ENCODE measurements at regions not wholly inside any gene's neighbourhood (a gene's known extent, or its start where the extent isn't known, plus 50 kb on each side); places are given as distances from the start of the nearest gene placed in this dataset.
"Not testable (repeated sequence)": the region's sequence is repeated elsewhere in the genome, so short reads cannot be mapped to it uniquely, and the experiment has no call there.

GRCh38 chr10:17533731-17534130 is 79.3 kb upstream of the ST8SIA6 start:
- intact Hi-C loops (cut with DNase I, micrococcal nuclease), result no loop called here
- no peak for TF ChIP-seq CTCF (IDR thresholded peaks at IDR 0.05)
- Mint-ChIP-seq H3K9me3 (peaks cover under 1% of the 10 kb centered on the region), H3K27me3 (no peaks in the 10 kb centered on the region), H3K36me3 (ENCODE audit: low read depth) (no peaks in the 10 kb centered on the region), H3K4me3 (no peak overlapping the region), H3K27ac (no peak overlapping the region), H3K4me1 (ENCODE audit: low read depth) (no peaks in the 10 kb centered on the region)
- Histone ChIP-seq H3K4me1 (ENCODE audit: insufficient read depth, low read length) (no peaks in the 10 kb centered on the region), H3K27ac (ENCODE audit: low read depth in 1 of 2, low read length in 2 of 2) (no peak overlapping the region), H3K9me3 (ENCODE audit: control insufficient read depth in 1 of 2, insufficient read depth in 1 of 2, low read length in 2 of 2) (peaks cover 0 to 4% of the 10 kb centered on the region in 2 experiments), H3K36me3 (ENCODE audit: insufficient read depth, low read length) (no peaks in the 10 kb centered on the region), H3K27me3 (ENCODE audit: control insufficient read depth in 1 of 2, insufficient read depth in 2 of 2, low read length in 2 of 2) (no peaks in the 10 kb centered on the region), H3K4me3 (ENCODE audit: low read length) (no peak overlapping the region)
- ATAC-seq (ENCODE audit: poor library complexity) (no peak), DNase-seq (no peak)
- POLR2A ChIA-PET, result no interaction called here
- CTCF ChIA-PET, result no interaction called here

- intact Hi-C loops (cut with DNase I, micrococcal nuclease), result no loop called here
- CTCF ChIA-PET, result no interaction called here
These were observed 74.0 kb upstream of the ST8SIA6 start for GRCh38 chr10:17528306-17528862.

DNA sequence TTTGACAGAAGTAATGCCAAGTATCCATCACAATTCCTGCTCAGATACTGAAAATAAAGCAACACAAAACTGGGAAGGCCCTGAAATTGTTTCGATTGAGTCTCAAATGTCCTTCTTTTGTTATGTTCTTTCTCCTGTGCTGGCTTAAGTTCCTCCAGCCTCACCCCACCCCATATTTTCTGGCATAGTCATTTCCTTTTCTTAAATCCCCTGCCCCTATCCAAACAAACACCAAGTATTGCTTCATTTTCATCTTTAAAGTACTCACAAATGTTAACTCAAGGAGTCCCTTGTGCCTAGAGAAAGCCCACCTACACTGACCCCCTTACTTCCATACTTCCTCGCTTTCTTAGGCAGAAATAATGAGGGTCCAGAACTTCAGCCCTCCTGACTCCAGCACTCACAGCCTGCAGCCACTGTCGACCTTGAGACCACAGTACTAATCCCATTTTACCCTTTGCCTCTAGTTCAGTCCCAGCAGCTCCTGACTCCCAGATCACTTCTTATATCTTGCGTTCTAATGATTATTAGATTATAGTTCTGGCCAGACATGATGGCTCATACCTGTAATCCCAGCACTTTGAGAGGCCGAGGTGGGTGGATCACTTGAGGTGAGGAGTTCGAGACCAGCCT is 73.2 kb upstream of the ST8SIA6 start:
- ATAC-seq (ENCODE audit: poor library complexity), result no peak
- Histone ChIP-seq H3K27ac (ENCODE audit: low read depth in 1 of 2, low read length in 2 of 2) (no peak overlapping the region), H3K9me3 (ENCODE audit: control insufficient read depth in 1 of 2, insufficient read depth in 1 of 2, low read length in 2 of 2) (no peaks in the 10 kb centered on the region), H3K27me3 (ENCODE audit: control insufficient read depth in 1 of 2, insufficient read depth in 2 of 2, low read length in 2 of 2) (no peaks in the 10 kb centered on the region), H3K4me1 (ENCODE audit: insufficient read depth, low read length) (no peaks in the 10 kb centered on the region), H3K4me3 (ENCODE audit: low read length) (no peak overlapping the region), H3K36me3 (ENCODE audit: insufficient read depth, low read length) (no peaks in the 10 kb centered on the region)
- Mint-ChIP-seq H3K36me3 (ENCODE audit: low read depth) (no peaks in the 10 kb centered on the region), H3K9me3 (no peaks in the 10 kb centered on the region), H3K27ac (no peak overlapping the region), H3K4me3 (no peak overlapping the region), H3K4me1 (ENCODE audit: low read depth) (no peaks in the 10 kb centered on the region), H3K27me3 (peaks cover 5% of the 10 kb centered on the region)
- CTCF ChIA-PET, result no interaction called here
- POLR2A ChIA-PET, result no interaction called here
- intact Hi-C loops (cut with DNase I, micrococcal nuclease), result no loop called here
- no peak for DNase-seq
- no peak for TF ChIP-seq CTCF (IDR thresholded peaks at IDR 0.05)

More at GRCh38 chr10:17528306-17528862, 74.0 kb upstream of the ST8SIA6 start:
- Histone ChIP-seq H3K4me3 (ENCODE audit: low read length) (no peak overlapping the region), H3K4me1 (ENCODE audit: insufficient read depth, low read length) (no peaks in the 10 kb centered on the region), H3K36me3 (ENCODE audit: insufficient read depth, low read length) (no peaks in the 10 kb centered on the region), H3K27ac (ENCODE audit: low read depth in 1 of 2, low read length in 2 of 2) (no peak overlapping the region), H3K9me3 (ENCODE audit: control insufficient read depth in 1 of 2, insufficient read depth in 1 of 2, low read length in 2 of 2) (no peaks in the 10 kb centered on the region), H3K27me3 (ENCODE audit: control insufficient read depth in 1 of 2, insufficient read depth in 2 of 2, low read length in 2 of 2) (no peaks in the 10 kb centered on the region)
- Mint-ChIP-seq H3K4me1 (ENCODE audit: low read depth) (no peaks in the 10 kb centered on the region), H3K4me3 (no peak overlapping the region), H3K27ac (no peak overlapping the region), H3K27me3 (peaks cover 5% of the 10 kb centered on the region), H3K36me3 (ENCODE audit: low read depth) (no peaks in the 10 kb centered on the region), H3K9me3 (no peaks in the 10 kb centered on the region)
- DNase-seq (no peak), ATAC-seq (ENCODE audit: poor library complexity) (no peak)
- POLR2A ChIA-PET, result no interaction called here
- TF ChIP-seq CTCF (IDR thresholded peaks at IDR 0.05), result no peak

DNA sequence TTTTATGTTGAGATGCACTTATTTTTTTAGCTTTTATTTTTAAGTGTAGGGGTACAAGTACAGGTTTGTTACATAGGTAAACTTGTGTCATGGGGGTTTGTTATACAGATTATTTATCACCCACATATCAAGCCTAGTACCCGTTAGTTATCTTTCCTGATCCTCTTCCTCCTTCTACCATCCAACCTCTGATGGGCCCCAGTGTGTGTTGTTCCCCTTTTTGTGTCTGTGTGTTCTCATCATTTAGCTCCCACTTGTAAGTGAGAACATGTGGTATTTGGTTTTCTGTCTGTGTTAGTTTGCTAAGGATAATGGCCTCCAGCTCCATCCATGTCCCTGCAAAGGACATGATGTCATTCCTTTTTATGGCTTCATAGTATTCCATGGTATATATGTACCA is 72.2 kb upstream of the ST8SIA6 start:
- H3K4me1 ChIP-seq (ENCODE audit: insufficient read depth, low read length); H3K4me3 ChIP-seq (ENCODE audit: low read length); H3K27ac ChIP-seq (ENCODE audit: low read depth in 1 of 2, low read length in 2 of 2); POLR2A ChIA-PET; DNase-seq; H3K27me3 Mint-ChIP-seq; H3K9me3 ChIP-seq (ENCODE audit: control insufficient read depth in 1 of 2, insufficient read depth in 1 of 2, low read length in 2 of 2); H3K36me3 Mint-ChIP-seq (ENCODE audit: low read depth); ATAC-seq (ENCODE audit: poor library complexity); H3K4me3 Mint-ChIP-seq; H3K9me3 Mint-ChIP-seq; intact Hi-C loops (cut with DNase I, micrococcal nuclease); H3K27me3 ChIP-seq (ENCODE audit: control insufficient read depth in 1 of 2, insufficient read depth in 2 of 2, low read length in 2 of 2); H3K4me1 Mint-ChIP-seq (ENCODE audit: low read depth); H3K36me3 ChIP-seq (ENCODE audit: insufficient read depth, low read length); H3K27ac Mint-ChIP-seq: not testable (repeated sequence)
- CTCF ChIA-PET, result interaction anchor here (1.3 kb wide), 1 partner anchor 29 kb away, joined by 3 read pairs; no protein-coding TSS in a partner anchor

All from CD4-positive, alpha-beta T cell (primary cell).